Activated naive CD8-positive, alpha-beta T cell treated with anti-CD3 and anti-CD28 coated beads, Interleukin-2, amount 50 U/mL, for 24 hours (primary cell): ENCODE measurements at regions not wholly inside any gene's neighbourhood (a gene's known extent, or its start where the extent isn't known, plus 50 kb on each side); places are given as distances from the start of the nearest gene placed in this dataset.

Source experiments
- ATAC-seq: fragments of 150-1000 bp; cut with Tn5 transposase; one replicate; pipeline ENCODE4 v1.10.0; 2021
- DNase-seq: peaks from one replicate; pipeline ENCODE4 v3.0.0; 2021
- H3K27ac Mint-ChIP-seq: one replicate; pipeline ENCODE4 v1.8.0; 2021; ENCODE audit warnings: mild to moderate bottlenecking, mixed read lengths
- H3K27me3 Mint-ChIP-seq: one replicate; pipeline ENCODE4 v1.8.0; 2021; ENCODE audit warnings: mixed read lengths
- H3K36me3 Mint-ChIP-seq: one replicate; pipeline ENCODE4 v1.8.0; 2021; ENCODE audit warnings: low read depth, mixed read lengths
- H3K4me1 Mint-ChIP-seq: one replicate; pipeline ENCODE4 v1.8.0; 2021; ENCODE audit warnings: mixed read lengths
- H3K4me3 Mint-ChIP-seq: one replicate; pipeline ENCODE4 v1.8.0; 2021; ENCODE audit warnings: mild to moderate bottlenecking, moderate library complexity, mixed read lengths
- H3K9me3 Mint-ChIP-seq: one replicate; pipeline ENCODE4 v1.8.0; 2021; ENCODE audit warnings: mixed read lengths

- Mint-ChIP-seq H3K4me1 (no peaks in the 10 kb centered on the region), H3K27ac (no peak overlapping the region), H3K36me3 (no peaks in the 10 kb centered on the region), H3K4me3 (no peak overlapping the region), H3K27me3 (no peaks in the 10 kb centered on the region), H3K9me3 (peaks cover 8% of the 10 kb centered on the region)
- ATAC-seq (no peak), DNase-seq (no peak)
These were observed 904.8 kb upstream of the SEL1L start for GRCh38 chr14:82438436-82438835.

- Mint-ChIP-seq H3K27me3 (no peaks in the 10 kb centered on the region), H3K9me3 (peaks cover 12% of the 10 kb centered on the region), H3K27ac (no peak overlapping the region), H3K4me3 (no peak overlapping the region), H3K4me1 (no peaks in the 10 kb centered on the region), H3K36me3 (no peaks in the 10 kb centered on the region)
- ATAC-seq (no peak), DNase-seq (no peak)
These were observed 907.6 kb upstream of the SEL1L start for GRCh38 chr14:82441270-82441669.

GRCh38 chr14:82445810-82446570, 912.3 kb upstream of the SEL1L start:
- no peak for ATAC-seq
- DNase-seq: no peak
- H3K4me3 Mint-ChIP-seq: no peak overlapping the region

GRCh38 chr14:82447586-82447985, 913.9 kb upstream of the SEL1L start:
- H3K4me3 Mint-ChIP-seq: no peak overlapping the region
- no peaks in the 10 kb centered on the region for H3K36me3 Mint-ChIP-seq
- DNase-seq: no peak
- no peak for ATAC-seq
- no peak overlapping the region for H3K27ac Mint-ChIP-seq
- peaks cover 7% of the 10 kb centered on the region for H3K9me3 Mint-ChIP-seq
- H3K27me3 Mint-ChIP-seq: no peaks in the 10 kb centered on the region
- H3K4me1 Mint-ChIP-seq: no peaks in the 10 kb centered on the region

More at GRCh38 chr14:82445810-82446570, 912.3 kb upstream of the SEL1L start:
- Mint-ChIP-seq H3K4me1 (no peaks in the 10 kb centered on the region), H3K27ac (no peak overlapping the region), H3K27me3 (no peaks in the 10 kb centered on the region), H3K9me3 (peaks cover 15% of the 10 kb centered on the region), H3K36me3 (no peaks in the 10 kb centered on the region)

GRCh38 chr14:82449926-82450468, 916.3 kb upstream of the SEL1L start:
- Mint-ChIP-seq H3K4me1 (no peaks in the 10 kb centered on the region), H3K9me3 (peaks cover 7% of the 10 kb centered on the region), H3K27me3 (no peaks in the 10 kb centered on the region), H3K27ac (no peak overlapping the region), H3K36me3 (no peaks in the 10 kb centered on the region), H3K4me3 (no peak overlapping the region)
- DNase-seq (no peak), ATAC-seq (no peak)

GRCh38 chr14:82451675-82452074, 918.0 kb upstream of the SEL1L start:
- no peaks in the 10 kb centered on the region for H3K27me3 Mint-ChIP-seq
- H3K27ac Mint-ChIP-seq: no peak overlapping the region
- ATAC-seq (no peak), DNase-seq (no peak)
- H3K4me1 Mint-ChIP-seq: no peaks in the 10 kb centered on the region
- no peak overlapping the region for H3K4me3 Mint-ChIP-seq
- H3K9me3 Mint-ChIP-seq: peaks cover 4% of the 10 kb centered on the region
- H3K36me3 Mint-ChIP-seq: no peaks in the 10 kb centered on the region

GRCh38 chr14:82482345-82482744, 948.7 kb upstream of the SEL1L start:
- Mint-ChIP-seq H3K36me3 (no peaks in the 10 kb centered on the region), H3K9me3 (peaks cover 20% of the 10 kb centered on the region), H3K4me3 (no peak overlapping the region), H3K4me1 (no peaks in the 10 kb centered on the region), H3K27ac (no peak overlapping the region), H3K27me3 (no peaks in the 10 kb centered on the region)
- DNase-seq: no peak
- no peak for ATAC-seq

GRCh38 chr14:82488473-82488872, 954.8 kb upstream of the SEL1L start:
- Mint-ChIP-seq H3K4me3 (no peak overlapping the region), H3K27ac (no peak overlapping the region), H3K27me3 (no peaks in the 10 kb centered on the region), H3K4me1 (no peaks in the 10 kb centered on the region), H3K9me3 (peaks cover 11% of the 10 kb centered on the region), H3K36me3 (no peaks in the 10 kb centered on the region)
- DNase-seq: no peak
- no peak for ATAC-seq

- Mint-ChIP-seq H3K27me3 (no peaks in the 10 kb centered on the region), H3K36me3 (no peaks in the 10 kb centered on the region), H3K4me3 (no peak overlapping the region), H3K4me1 (no peaks in the 10 kb centered on the region), H3K27ac (no peak overlapping the region), H3K9me3 (peaks cover 14% of the 10 kb centered on the region)
- ATAC-seq (no peak), DNase-seq (no peak)
These were observed 956.7 kb upstream of the SEL1L start for GRCh38 chr14:82490397-82490796.

- Mint-ChIP-seq H3K4me3 (no peak overlapping the region), H3K27ac (no peak overlapping the region), H3K4me1 (no peaks in the 10 kb centered on the region), H3K36me3 (no peaks in the 10 kb centered on the region), H3K27me3 (no peaks in the 10 kb centered on the region), H3K9me3 (peaks cover 14% of the 10 kb centered on the region)
- DNase-seq (no peak), ATAC-seq (no peak)
These were observed 958.5 kb upstream of the SEL1L start for GRCh38 chr14:82492157-82492556.

- H3K27me3 Mint-ChIP-seq: no peaks in the 10 kb centered on the region
- H3K4me3 Mint-ChIP-seq: no peak overlapping the region
- H3K4me1 Mint-ChIP-seq: no peaks in the 10 kb centered on the region
These were observed 966.6 kb upstream of the SEL1L start for GRCh38 chr14:82500222-82500621.

GRCh38 chr14:82501554-82501953, 967.9 kb upstream of the SEL1L start:
- no peaks in the 10 kb centered on the region for H3K4me1 Mint-ChIP-seq
- ATAC-seq: no peak
- DNase-seq: no peak
- no peaks in the 10 kb centered on the region for H3K36me3 Mint-ChIP-seq
- no peaks in the 10 kb centered on the region for H3K27me3 Mint-ChIP-seq
- H3K27ac Mint-ChIP-seq: no peak overlapping the region
- peaks cover 13% of the 10 kb centered on the region for H3K9me3 Mint-ChIP-seq
- no peak overlapping the region for H3K4me3 Mint-ChIP-seq

More at GRCh38 chr14:82500222-82500621, 966.6 kb upstream of the SEL1L start:
- H3K27ac Mint-ChIP-seq: no peak overlapping the region
- H3K36me3 Mint-ChIP-seq: no peaks in the 10 kb centered on the region
- peaks cover 15% of the 10 kb centered on the region for H3K9me3 Mint-ChIP-seq
- ATAC-seq (no peak), DNase-seq (no peak)

- Mint-ChIP-seq H3K4me1 (no peaks in the 10 kb centered on the region), H3K9me3 (peaks cover 13% of the 10 kb centered on the region), H3K4me3 (no peak overlapping the region), H3K36me3 (no peaks in the 10 kb centered on the region), H3K27me3 (no peaks in the 10 kb centered on the region), H3K27ac (no peak overlapping the region)
- ATAC-seq: no peak
- DNase-seq: no peak
These were observed 968.4 kb upstream of the SEL1L start for GRCh38 chr14:82502043-82502442.

- H3K27ac Mint-ChIP-seq: no peak overlapping the region
- H3K36me3 Mint-ChIP-seq: no peaks in the 10 kb centered on the region
- no peak overlapping the region for H3K4me3 Mint-ChIP-seq
- H3K9me3 Mint-ChIP-seq: peaks cover 13% of the 10 kb centered on the region
- H3K4me1 Mint-ChIP-seq: no peaks in the 10 kb centered on the region
- no peak for DNase-seq
- ATAC-seq: no peak
- no peaks in the 10 kb centered on the region for H3K27me3 Mint-ChIP-seq
These were observed 971.2 kb upstream of the SEL1L start for GRCh38 chr14:82504894-82505293.

GRCh38 chr14:82510007-82510406, 976.4 kb upstream of the SEL1L start:
- Mint-ChIP-seq H3K9me3 (no peaks in the 10 kb centered on the region), H3K4me1 (no peaks in the 10 kb centered on the region), H3K4me3 (no peak overlapping the region), H3K27ac (no peak overlapping the region), H3K36me3 (no peaks in the 10 kb centered on the region), H3K27me3 (no peaks in the 10 kb centered on the region)
- ATAC-seq: no peak
- no peak for DNase-seq
